SK-N-SH treated with all-trans-retinoic acid at 6 μM for 48 hours (cell line): ENCODE measurements at regions not wholly inside any gene's neighbourhood (a gene's known extent, or its start where the extent isn't known, plus 50 kb on each side); places are given as distances from the start of the nearest gene placed in this dataset.

Experiments used
- ATAC-seq: fragments of 200-7000 bp; cut with Tn5 transposase; 3 replicates; pipeline ENCODE4 v1.9.1; 2020; ENCODE audit warnings: mild to moderate bottlenecking, moderate library complexity
- BACH2 ChIP-seq: fragments of 250-450 bp; sonication (Bioruptor Pico); IDR thresholded peaks from 2 replicates; pipeline ENCODE4 v1.9.0; 2021; ENCODE audit warnings: mild to moderate bottlenecking, borderline replicate concordance
- CREB5 ChIP-seq: fragments of 250-450 bp; sonication (Bioruptor Pico); IDR thresholded peaks from 2 replicates; pipeline ENCODE4 v1.5.1; 2020; ENCODE audit warnings: low read depth, mild to moderate bottlenecking, moderate library complexity
- CSDC2 ChIP-seq: fragments of 250-450 bp; sonication (Bioruptor Pico); IDR thresholded peaks from 2 replicates; pipeline ENCODE4 v1.5.0; 2020; ENCODE audit warnings: mild to moderate bottlenecking, moderate library complexity
- CSRNP3 ChIP-seq: fragments of 250-450 bp; sonication (Bioruptor Pico); IDR thresholded peaks from 2 replicates; pipeline ENCODE4 v1.5.1; 2021; ENCODE audit warnings: mild to moderate bottlenecking, moderate library complexity
- ESRRG ChIP-seq: fragments of 250-450 bp; sonication (Bioruptor Pico); IDR thresholded peaks from 2 replicates; pipeline ENCODE4 v1.6.1; 2021; ENCODE audit warnings: mild to moderate bottlenecking
- GLIS3 ChIP-seq: fragments of 250-450 bp; sonication (Bioruptor Pico); IDR thresholded peaks from 2 replicates; pipeline ENCODE4 v1.5.0; 2020; ENCODE audit warnings: mild to moderate bottlenecking, moderate library complexity
- ISL1 ChIP-seq: fragments of 250-450 bp; sonication (Bioruptor Pico); IDR thresholded peaks from 2 replicates; pipeline ENCODE4 v2.1.2; 2022; ENCODE audit warnings: mild to moderate bottlenecking, moderate library complexity
- OSR1 ChIP-seq: fragments of 250-450 bp; sonication (Bioruptor Pico); IDR thresholded peaks from 2 replicates; pipeline ENCODE4 v1.8.0; 2022; ENCODE audit warnings: moderate library complexity, mild to moderate bottlenecking, inconsistent platforms
- PATZ1 ChIP-seq: fragments of 250-450 bp; sonication (Bioruptor Pico); IDR thresholded peaks from 2 replicates; pipeline ENCODE4 v1.8.0; 2020; ENCODE audit warnings: mild to moderate bottlenecking, moderate library complexity, borderline replicate concordance
- POU6F1 ChIP-seq: fragments of 250-450 bp; sonication (Bioruptor Pico); IDR thresholded peaks from 2 replicates; pipeline ENCODE4 v1.8.0; 2021; ENCODE audit warnings: low read depth, mild to moderate bottlenecking, moderate library complexity, borderline replicate concordance
- PPARA ChIP-seq: fragments of 250-450 bp; sonication (Bioruptor Pico); IDR thresholded peaks from 2 replicates; pipeline ENCODE4 v1.5.0; 2020; ENCODE audit warnings: mild to moderate bottlenecking, borderline replicate concordance
- RARB ChIP-seq: fragments of 250-450 bp; sonication (Bioruptor Pico); IDR thresholded peaks from 2 replicates; pipeline ENCODE4 v1.8.0; 2021; ENCODE audit warnings: mild to moderate bottlenecking, moderate library complexity
- SNAI2 ChIP-seq: fragments of 250-450 bp; sonication (Bioruptor Pico); IDR thresholded peaks from 2 replicates; pipeline ENCODE4 v1.5.0; 2020; ENCODE audit warnings: mild to moderate bottlenecking, moderate library complexity
- TCF4 ChIP-seq: fragments of 250-450 bp; sonication (Bioruptor Pico); IDR thresholded peaks from 2 replicates; pipeline ENCODE4 v1.8.0; 2021; ENCODE audit warnings: mild to moderate bottlenecking, moderate library complexity, borderline replicate concordance
- TOX ChIP-seq: fragments of 250-450 bp; sonication (Bioruptor Pico); IDR thresholded peaks from 2 replicates; pipeline ENCODE4 v1.8.0; 2021; ENCODE audit warnings: mild to moderate bottlenecking, moderate library complexity, borderline replicate concordance
- TSHZ2 ChIP-seq: fragments of 250-450 bp; sonication (Bioruptor Pico); IDR thresholded peaks from 2 replicates; pipeline ENCODE4 v1.5.0; 2020; ENCODE audit warnings: mild to moderate bottlenecking, moderate library complexity
- ZC3H10 ChIP-seq: fragments of 250-450 bp; sonication (Bioruptor Pico); IDR thresholded peaks from 2 replicates; pipeline ENCODE4 v1.5.1; 2021; ENCODE audit warnings: mild to moderate bottlenecking, moderate library complexity
- ZFP3 ChIP-seq: fragments of 250-450 bp; sonication (Bioruptor Pico); IDR thresholded peaks from 2 replicates; pipeline ENCODE4 v1.5.0; 2020; ENCODE audit warnings: mild to moderate bottlenecking, moderate library complexity
- ZFP30 ChIP-seq: fragments of 450-650 bp; formaldehyde crosslinking; IDR thresholded peaks from 2 replicates; pipeline ENCODE4 v1.5.0; 2022; ENCODE audit warnings: mild to moderate bottlenecking, moderate library complexity
- ZNF565 ChIP-seq: fragments of 450-650 bp; formaldehyde crosslinking; conservative IDR thresholded peaks from 2 replicates; pipeline ENCODE4 v1.5.0; 2020; ENCODE audit warnings: low read depth, mild to moderate bottlenecking, moderate library complexity

GRCh38 chr2:83323038-83323437, 1136.0 kb downstream of the SUCLG1 start (continued):
- no peak for TF ChIP-seq TSHZ2 (CRISPR knock-in tag)
- no peak for TF ChIP-seq ZFP30 (CRISPR knock-in tag)
- no peak for TF ChIP-seq GLIS3
- TF ChIP-seq TOX (CRISPR knock-in tag), result no peak
- no peak for TF ChIP-seq OSR1 (CRISPR knock-in tag)
- TF ChIP-seq ZNF565, result no peak
- no peak for TF ChIP-seq CREB5 (CRISPR knock-in tag)
- no peak for TF ChIP-seq ZFP3 (CRISPR knock-in tag)
- no peak for TF ChIP-seq ESRRG (CRISPR knock-in tag)
- no peak for TF ChIP-seq ISL1
- TF ChIP-seq, all 23 proteins: peak for 0

- TF ChIP-seq ZFP3 (CRISPR knock-in tag) (no peak), TOX (CRISPR knock-in tag) (no peak), CREB5 (CRISPR knock-in tag) (no peak), BACH2 (CRISPR knock-in tag) (no peak), POU6F1 (CRISPR knock-in tag) (no peak), PPARA (no peak), TSHZ2 (CRISPR knock-in tag) (no peak), TCF4 (CRISPR knock-in tag) (no peak), RARB (CRISPR knock-in tag) (no peak), ZC3H10 (CRISPR knock-in tag) (no peak), SNAI2 (CRISPR knock-in tag) (no peak), ISL1 (no peak), CSDC2 (CRISPR knock-in tag) (no peak), PATZ1 (CRISPR knock-in tag) (no peak), CSRNP3 (CRISPR knock-in tag) (no peak)
Measured at GRCh38 chr2:83320053-83320452, 1139.0 kb downstream of the SUCLG1 start.

More at GRCh38 chr2:83320053-83320452, 1139.0 kb downstream of the SUCLG1 start:
- ATAC-seq, result no peak
